Epithelial cell of prostate (primary cell): ENCODE measurements at regions not wholly inside any gene's neighbourhood (a gene's known extent, or its start where the extent isn't known, plus 50 kb on each side); places are given as distances from the start of the nearest gene placed in this dataset.

Experiments
- DNase-seq: peaks from one replicate; pipeline ENCODE4 v3.0.0-alpha.2; 2011; ENCODE audit warnings: low read depth, low spot score
- H3K27ac ChIP-seq: fragments of 450-650 bp; 2 replicates; pipeline ENCODE4 v1.5.1; 2017; ENCODE audit warnings: mild to moderate bottlenecking

GRCh38 chr21:14737922-14738321, 191.8 kb upstream of the SAMSN1 start:
- DNase-seq: peak; percentile 26

GRCh38 chr21:14737284-14737691, 191.2 kb upstream of the SAMSN1 start:
- H3K27ac ChIP-seq: no peak overlapping the region
- no peak for DNase-seq

More at GRCh38 chr21:14737922-14738321, 191.8 kb upstream of the SAMSN1 start:
- no peak overlapping the region for H3K27ac ChIP-seq

- DNase-seq: no peak
- no peak overlapping the region for H3K27ac ChIP-seq
Observed at GRCh38 chr21:14736672-14737071, 190.6 kb upstream of the SAMSN1 start.

- DNase-seq: no peak
- no peak overlapping the region for H3K27ac ChIP-seq
Observed at GRCh38 chr21:14736162-14736561, 190.0 kb upstream of the SAMSN1 start.

GRCh38 chr21:14734833-14735232, 188.7 kb upstream of the SAMSN1 start:
- no peak for DNase-seq
- no peak overlapping the region for H3K27ac ChIP-seq

GRCh38 chr21:14734191-14734590, 188.1 kb upstream of the SAMSN1 start:
- no peak for DNase-seq
- H3K27ac ChIP-seq: no peak overlapping the region

GRCh38 chr21:14725219-14725618, 179.1 kb upstream of the SAMSN1 start:
- no peak overlapping the region for H3K27ac ChIP-seq
- no peak for DNase-seq

- no peak for DNase-seq
- no peak overlapping the region for H3K27ac ChIP-seq
Observed at GRCh38 chr21:14722841-14723483, 176.8 kb upstream of the SAMSN1 start.

GRCh38 chr21:14720237-14720636, 174.1 kb upstream of the SAMSN1 start:
- H3K27ac ChIP-seq: no peak overlapping the region
- DNase-seq: no peak

- no peak overlapping the region for H3K27ac ChIP-seq
- DNase-seq: no peak
Observed at GRCh38 chr21:14718951-14719350, 172.8 kb upstream of the SAMSN1 start.

- H3K27ac ChIP-seq: no peak overlapping the region
- DNase-seq: no peak
Observed at GRCh38 chr21:14716761-14717396, 170.8 kb upstream of the SAMSN1 start.

GRCh38 chr21:14713109-14713508, 167.0 kb upstream of the SAMSN1 start:
- H3K27ac ChIP-seq: no peak overlapping the region
- DNase-seq: no peak

- H3K27ac ChIP-seq: peak overlapping the region; percentile 20
- no peak for DNase-seq
Observed at GRCh38 chr21:14712121-14712715, 166.1 kb upstream of the SAMSN1 start.

- peak overlapping the region; percentile 20 for H3K27ac ChIP-seq
- DNase-seq: no peak
Observed at GRCh38 chr21:14711287-14711686, 165.2 kb upstream of the SAMSN1 start.

GRCh38 chr21:14707511-14708020, 161.5 kb upstream of the SAMSN1 start:
- peak overlapping the region; percentile 63 for H3K27ac ChIP-seq
- DNase-seq: peak; percentile 52

- peak overlapping the region; percentile 63 for H3K27ac ChIP-seq
- DNase-seq: no peak
Observed at GRCh38 chr21:14706712-14707510, 160.8 kb upstream of the SAMSN1 start.

- no peak for DNase-seq
- H3K27ac ChIP-seq: peak overlapping the region; percentile 46
Observed at GRCh38 chr21:14699433-14700407, 153.6 kb upstream of the SAMSN1 start.

GRCh38 chr21:14697769-14698168, 151.7 kb upstream of the SAMSN1 start:
- DNase-seq: no peak
- no peak overlapping the region for H3K27ac ChIP-seq

- no peak overlapping the region for H3K27ac ChIP-seq
- DNase-seq: no peak
Observed at GRCh38 chr21:14694817-14695216, 148.7 kb upstream of the SAMSN1 start.
